GM19372 (cell line): ENCODE measurements at regions not wholly inside any gene's neighbourhood (a gene's known extent, or its start where the extent isn't known, plus 50 kb on each side); places are given as distances from the start of the nearest gene placed in this dataset.
"Not testable (repeated sequence)": the region's sequence is repeated elsewhere in the genome, so short reads cannot be mapped to it uniquely, and the experiment has no call there.

Source experiments
- ATAC-seq: cut with Tn5 transposase; IDR thresholded peaks from one replicate; pipeline ENCODE4 v1.9.1; 2021; ENCODE audit warnings: mild to moderate bottlenecking, low read depth, moderate library complexity; ENCODE audit not compliant: unreplicated experiment

- ATAC-seq = not testable (repeated sequence)
Measured at GRCh38 chr15:84533705-84534104, 67.1 kb upstream of the ZSCAN2 start.

GRCh38 chr15:84534561-84535235 is 66.1 kb upstream of the ZSCAN2 start:
- ATAC-seq = not testable (repeated sequence)

GRCh38 chr15:84536181-84536580 is 64.6 kb upstream of the ZSCAN2 start:
- ATAC-seq = not testable (repeated sequence)

- ATAC-seq = not testable (repeated sequence)
Measured at GRCh38 chr15:84544586-84544985, 56.2 kb upstream of the ZSCAN2 start.

GRCh38 chr15:84547150-84547549 is 53.7 kb upstream of the ZSCAN2 start:
- ATAC-seq = not testable (repeated sequence)

GRCh38 chr15:84550503-84550902 is 50.3 kb upstream of the ZSCAN2 start:
- not testable (repeated sequence) for ATAC-seq
